IMR-90 (cell line): ENCODE measurements at regions not wholly inside any gene's neighbourhood (a gene's known extent, or its start where the extent isn't known, plus 50 kb on each side); places are given as distances from the start of the nearest gene placed in this dataset.
"Not testable (repeated sequence)": the region's sequence is repeated elsewhere in the genome, so short reads cannot be mapped to it uniquely, and the experiment has no call there.

ENCODE experiments used
- CTCF ChIP-seq: conservative IDR thresholded peaks from 2 replicates; pipeline ENCODE4 v1.5.1; 2012; ENCODE audit warnings: mild to moderate bottlenecking, low read depth, low read length, improper control_type of control experiment
- POLR2A ChIP-seq: IDR thresholded peaks from 2 replicates; pipeline ENCODE4 v1.6.1; 2012; ENCODE audit warnings: mild to moderate bottlenecking, low read depth, low read length
- RAD21 ChIP-seq: IDR thresholded peaks from 2 replicates; pipeline ENCODE4 v1.6.1; 2012; ENCODE audit warnings: low read length, improper control_type of control experiment

- not testable (repeated sequence) for TF ChIP-seq POLR2A, CTCF, RAD21
These were observed 50.2 kb upstream of the GOLGA8B start for GRCh38 chr15:34633602-34634001.
